Activated effector memory CD4-positive, alpha-beta T cell treated with Interleukin-2 at 50 U/mL for 16 hours (primary cell): ENCODE measurements at regions not wholly inside any gene's neighbourhood (a gene's known extent, or its start where the extent isn't known, plus 50 kb on each side); places are given as distances from the start of the nearest gene placed in this dataset.

ENCODE experiments used
- DNase-seq: peaks from one replicate; pipeline ENCODE4 v3.0.0-alpha.2; 2020

DNA sequence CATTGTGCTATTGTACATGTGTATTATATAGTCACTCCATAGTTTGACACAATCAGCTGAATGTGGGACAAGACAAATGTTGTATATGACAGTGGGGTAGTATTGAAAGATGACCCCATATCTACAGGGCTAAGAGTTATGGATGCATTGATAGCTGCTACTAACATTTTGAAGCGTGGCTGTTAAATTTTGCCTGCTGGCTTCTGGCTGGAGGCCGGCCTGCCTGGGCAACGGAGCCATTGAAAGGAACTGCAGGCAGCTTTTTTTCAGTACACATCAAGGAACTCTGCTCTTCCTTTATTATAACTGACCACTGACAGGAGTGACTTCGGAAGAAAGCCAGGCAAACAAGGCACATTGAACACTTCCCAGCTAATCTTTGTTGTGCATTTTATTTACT lies 76.1 kb upstream of the TMEM33 start:
- DNase-seq = no peak

DNA sequence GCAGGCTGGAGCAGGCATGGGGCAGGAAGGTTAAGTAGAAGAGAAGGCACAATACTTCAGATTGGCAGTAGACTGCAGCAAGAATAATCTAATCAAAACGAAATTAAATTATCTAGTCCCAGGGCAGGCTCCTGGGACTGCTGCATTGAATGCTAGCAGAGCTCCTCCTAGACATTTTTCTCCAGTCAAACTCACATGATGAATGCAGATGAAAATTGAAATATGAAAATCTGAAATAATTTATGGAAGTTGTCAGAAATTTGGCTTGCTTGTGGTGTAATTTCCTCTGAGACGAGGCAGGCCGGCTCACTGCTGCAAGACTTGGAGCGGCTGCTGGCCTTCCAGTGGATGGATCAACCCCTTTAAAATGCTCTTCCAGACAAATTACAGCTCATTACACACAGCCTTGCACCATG lies 78.0 kb upstream of the TMEM33 start:
- no peak for DNase-seq

DNA sequence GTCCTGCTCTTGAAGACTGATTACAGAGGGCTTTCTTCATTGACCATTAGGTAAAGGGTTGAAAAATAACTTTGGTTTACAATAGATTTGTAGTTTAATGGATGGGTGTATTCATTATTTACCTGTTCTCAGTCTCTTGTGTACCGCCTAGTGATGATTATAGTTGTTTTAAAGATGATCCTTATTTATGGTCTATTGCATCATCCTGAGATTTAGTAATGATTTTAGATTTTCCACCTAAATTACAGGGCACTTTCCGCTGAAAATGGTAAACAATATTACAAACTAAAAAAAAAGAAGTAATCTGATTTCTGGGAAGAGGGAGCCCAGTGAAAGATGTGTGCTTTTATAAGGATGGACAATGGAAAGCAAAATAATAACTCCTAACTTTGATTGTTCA lies 78.4 kb upstream of the TMEM33 start:
- no peak for DNase-seq

DNA sequence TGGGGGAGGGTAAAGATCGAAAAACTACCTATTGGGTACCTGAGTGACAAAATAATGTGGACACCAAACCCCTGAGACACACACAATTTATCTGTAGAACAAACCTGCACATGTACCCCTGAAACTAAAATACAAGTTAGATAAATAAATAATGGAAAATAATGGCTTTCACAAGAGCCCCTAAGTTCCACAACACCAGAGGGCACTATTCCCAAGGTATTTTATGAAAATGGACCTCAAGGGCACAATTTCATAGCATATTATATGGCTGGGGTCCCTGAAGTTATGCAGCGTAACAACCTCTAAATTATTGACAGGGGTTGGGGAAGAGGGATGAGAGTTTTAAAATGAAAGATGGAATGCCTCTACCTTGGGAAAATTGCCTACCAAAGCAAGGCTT lies 81.3 kb upstream of the TMEM33 start:
- DNase-seq = no peak

DNA sequence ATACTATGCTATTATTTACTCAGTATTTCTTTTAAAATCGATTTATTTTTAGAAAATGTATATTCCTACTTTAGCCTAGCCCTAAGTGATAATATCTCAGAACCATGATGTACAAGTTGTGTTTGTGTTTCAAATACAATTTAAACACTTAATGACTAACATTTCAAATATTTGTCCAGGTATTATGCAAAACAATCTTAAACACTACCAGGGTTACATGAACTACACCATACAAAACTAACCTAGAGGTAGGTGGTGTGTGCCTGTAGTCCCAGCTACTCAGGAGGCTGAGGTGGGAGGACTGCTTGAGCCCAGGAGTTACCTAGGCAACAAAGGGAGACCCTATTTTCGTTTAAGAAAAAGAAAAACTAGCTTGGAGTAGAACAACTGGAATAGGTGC lies 83.0 kb upstream of the TMEM33 start:
- DNase-seq = no peak

DNA sequence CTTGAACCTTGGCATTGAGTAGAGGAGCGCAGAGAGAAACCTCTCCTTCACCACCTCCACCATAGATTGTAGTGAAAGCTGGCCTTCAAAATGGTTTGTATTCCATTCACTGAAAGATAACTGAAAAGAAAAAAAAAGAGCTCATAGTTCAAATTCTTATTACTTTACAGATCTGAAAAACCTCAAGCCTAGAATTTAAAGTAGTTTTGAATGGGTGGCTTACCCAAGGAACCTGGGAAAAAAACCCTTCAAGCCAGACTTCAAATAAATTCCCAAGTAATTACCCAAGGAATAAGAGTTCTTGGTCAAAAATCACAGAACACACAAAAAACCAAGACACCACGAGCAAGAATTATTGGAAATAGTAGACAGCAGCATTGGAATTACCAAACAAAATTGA lies 83.6 kb upstream of the TMEM33 start:
- no peak for DNase-seq

DNA sequence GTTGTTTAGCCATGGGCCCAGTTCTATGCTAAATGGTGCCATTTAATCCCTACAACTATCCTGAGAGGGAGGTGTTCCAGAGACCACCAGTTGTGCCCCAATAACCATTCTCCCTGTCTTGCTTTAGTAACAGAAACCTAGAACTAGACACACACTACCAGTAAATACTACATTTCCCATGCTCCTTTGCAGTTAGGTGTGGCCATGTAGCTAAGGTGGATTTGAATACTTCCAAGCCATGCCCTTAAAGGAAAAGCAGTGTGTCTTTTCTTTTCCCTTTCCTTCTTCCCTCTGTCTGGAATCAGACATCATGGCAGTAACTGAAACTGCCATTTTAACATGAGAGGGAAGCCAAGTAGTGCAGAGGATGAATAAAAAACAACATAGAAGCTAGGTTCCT lies 90.9 kb upstream of the TMEM33 start:
- no peak for DNase-seq

DNA sequence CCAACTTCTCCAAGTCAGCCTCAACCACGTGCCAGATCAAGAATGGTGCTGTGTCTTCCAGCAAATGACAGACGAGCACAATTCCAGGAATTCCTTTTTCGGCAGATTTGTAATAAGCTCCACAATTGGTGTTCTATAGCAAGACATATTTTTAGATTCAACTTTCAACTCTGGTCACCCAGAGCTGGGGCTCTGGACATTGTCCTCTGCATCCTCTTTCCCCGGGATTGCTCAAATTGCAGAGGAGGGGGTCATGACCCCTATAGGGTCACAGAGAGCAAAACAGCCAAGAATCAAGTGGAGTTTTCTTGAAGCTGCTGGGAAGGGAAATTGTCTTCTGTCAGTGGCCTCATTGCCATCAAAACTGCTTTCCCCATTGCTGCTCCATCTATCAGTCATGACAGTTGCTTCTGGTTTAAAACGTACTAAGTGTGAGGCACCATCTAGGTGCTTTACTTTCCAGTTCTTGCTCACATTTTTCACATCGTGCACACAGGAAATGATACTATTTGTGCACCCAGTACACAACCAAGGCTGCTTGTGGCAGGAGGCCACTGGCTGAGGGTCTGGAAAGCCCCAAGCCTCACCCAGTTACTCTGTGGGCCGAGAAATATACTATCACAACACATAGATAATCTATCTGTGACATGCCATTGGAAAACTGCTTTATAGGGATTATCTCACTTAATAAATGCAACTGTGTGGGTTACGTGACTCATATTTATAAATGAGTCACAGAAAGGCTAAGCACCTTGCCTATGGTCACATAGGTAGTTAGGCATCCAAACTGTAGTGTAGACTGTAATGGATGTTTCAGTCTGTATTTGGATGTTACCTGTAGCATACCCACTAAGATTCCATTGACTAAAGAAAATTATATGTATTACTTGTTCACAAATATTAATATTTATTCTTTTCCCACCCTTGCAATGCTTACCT lies 91.7 kb upstream of the PHOX2B start:
- no peak for DNase-seq

DNA sequence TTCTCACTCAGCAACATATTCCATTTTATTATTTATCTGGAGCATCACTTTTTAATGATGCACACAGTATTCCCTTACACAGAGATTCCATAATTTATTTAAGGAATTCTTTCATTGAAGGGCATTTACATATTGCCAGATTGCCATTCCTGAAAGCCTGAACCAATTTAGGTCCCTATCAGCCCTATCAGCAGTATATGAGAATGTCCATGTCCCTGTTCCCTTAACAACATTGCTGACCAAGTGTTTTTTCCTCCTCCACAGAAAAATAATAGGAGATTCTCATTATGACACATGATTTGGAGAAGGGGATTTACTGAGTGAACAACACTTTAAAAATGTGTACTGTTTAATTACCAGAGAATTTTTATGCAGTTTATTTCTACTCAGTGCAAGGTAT lies 90.1 kb upstream of the PHOX2B start:
- DNase-seq = no peak

DNA sequence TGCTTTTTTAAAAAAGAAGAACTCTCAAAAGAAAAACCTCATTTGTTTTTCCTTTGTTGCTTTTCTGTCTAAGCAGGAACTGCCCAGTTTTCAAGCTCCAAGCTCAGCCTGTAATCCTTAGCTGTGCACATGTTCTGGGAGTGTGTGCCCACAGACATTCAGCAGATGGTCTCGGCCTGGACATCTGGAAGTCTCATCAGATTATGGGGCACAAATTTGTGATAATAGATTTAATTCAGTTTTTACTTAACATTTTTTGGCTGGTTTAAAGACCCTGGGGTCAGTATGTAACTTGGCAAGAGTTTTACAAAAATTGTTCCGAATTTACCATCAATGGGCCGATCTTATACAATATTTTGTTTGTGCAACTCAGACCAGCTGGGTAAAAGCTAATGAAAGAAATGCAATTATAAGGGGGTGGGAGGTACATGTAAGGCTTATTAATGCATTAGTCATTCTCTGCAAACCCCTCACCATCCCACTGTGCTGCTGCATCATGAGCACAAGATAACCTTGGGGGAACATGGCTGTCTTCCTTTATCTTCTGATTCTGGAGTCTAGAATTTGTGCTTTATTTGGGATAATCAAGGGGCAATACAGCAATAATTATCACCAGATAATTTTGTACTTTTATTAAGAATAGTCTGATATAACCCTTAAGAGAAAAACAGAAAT lies 86.9 kb upstream of the PHOX2B start:
- DNase-seq = no peak

DNA sequence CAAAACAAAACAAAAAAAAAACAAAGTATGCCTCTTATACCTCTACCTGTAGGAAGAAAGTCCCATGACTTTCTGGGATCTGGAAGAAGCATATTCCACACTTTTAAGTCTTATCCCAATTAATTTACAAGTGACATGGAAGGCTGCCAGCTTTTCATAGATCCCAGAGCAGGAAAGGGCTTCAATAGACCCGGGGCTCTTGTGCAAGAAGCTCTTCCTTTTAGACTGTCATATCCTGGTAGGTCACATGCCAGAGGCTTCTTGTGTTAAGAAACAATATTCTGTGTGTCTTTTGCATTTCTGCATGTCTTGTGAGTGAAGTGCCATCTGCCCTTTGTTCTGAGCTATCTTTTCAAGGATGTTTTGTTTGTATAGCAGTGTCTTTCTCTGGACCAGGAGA lies 84.4 kb upstream of the PHOX2B start:
- DNase-seq = no peak

DNA sequence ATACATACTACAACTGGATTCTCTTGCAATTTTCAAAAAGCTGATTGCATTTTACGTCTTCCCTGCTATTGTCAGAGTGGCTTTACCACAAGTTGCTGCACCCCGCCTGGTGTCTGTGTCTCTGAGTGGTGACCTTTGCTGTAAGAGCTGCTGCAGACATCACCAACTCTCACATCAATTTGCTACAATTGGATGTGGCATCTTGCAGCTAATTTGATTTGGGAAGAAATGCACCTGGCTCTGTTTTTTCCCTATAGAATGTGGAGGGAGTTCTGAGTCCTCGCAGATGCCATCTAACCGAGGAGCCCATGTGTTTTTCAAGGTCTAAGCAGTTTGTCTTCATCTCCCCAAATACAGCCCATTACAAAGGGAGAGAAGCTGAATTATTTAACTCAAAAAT lies 73.8 kb upstream of the PHOX2B start:
- DNase-seq = no peak

DNA sequence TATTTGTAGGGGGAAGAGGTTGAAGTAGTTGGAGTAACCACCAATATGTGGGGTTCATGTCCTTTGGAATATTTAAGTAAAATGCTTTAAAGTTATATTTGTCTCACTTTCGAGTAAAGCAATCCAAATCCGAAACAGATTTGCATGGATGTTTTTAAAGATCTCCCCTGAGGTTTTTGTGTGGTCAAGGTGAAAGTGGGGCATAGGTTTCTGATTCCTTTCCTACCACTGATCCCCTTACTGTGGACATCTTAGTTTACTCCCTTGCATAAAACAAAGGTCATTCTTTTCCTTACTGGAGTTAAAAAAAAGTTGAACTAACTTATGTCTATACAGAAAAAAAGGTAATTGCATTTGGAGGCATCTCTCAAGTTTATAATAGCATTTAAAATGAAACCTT lies 71.9 kb upstream of the PHOX2B start:
- no peak for DNase-seq

DNA sequence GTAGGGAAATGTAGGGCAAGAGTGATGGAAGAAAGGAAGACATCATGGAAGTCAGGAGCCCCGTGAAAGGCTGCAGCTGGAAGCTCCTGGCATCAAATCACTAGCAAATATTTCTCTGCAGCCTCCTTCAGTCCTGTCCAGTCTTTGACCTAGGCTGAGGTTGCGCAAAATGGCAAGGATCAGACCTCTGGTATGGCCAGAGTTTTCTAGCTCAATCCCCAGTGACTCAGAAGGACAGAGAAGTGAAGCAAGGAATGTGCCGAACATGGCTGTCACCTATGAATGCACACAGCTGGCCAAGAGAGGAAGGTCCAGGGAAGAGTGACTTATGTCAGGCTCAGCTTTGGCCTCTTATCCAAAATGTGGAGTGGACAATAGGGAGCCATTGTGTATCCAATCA lies 71.1 kb upstream of the PHOX2B start:
- DNase-seq = no peak

DNA sequence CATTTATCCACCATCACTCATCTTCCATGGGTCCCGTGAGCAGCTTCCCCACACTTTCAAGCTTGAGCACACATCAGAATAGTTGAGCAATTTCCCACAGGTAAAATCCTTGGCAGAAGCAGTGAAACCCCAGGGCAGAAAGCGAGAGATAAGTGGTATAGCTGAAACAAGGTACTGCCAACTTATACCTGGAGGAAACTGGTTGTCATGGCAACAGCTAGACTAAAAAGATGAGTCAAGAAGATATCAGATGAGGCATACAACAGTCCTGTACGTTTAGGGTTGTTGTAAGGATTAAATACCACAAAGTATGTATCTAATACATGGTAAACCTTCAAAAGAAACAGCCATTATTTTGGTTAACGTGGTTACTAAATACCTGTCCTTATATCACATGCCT lies 66.9 kb upstream of the PHOX2B start:
- DNase-seq = no peak

DNA sequence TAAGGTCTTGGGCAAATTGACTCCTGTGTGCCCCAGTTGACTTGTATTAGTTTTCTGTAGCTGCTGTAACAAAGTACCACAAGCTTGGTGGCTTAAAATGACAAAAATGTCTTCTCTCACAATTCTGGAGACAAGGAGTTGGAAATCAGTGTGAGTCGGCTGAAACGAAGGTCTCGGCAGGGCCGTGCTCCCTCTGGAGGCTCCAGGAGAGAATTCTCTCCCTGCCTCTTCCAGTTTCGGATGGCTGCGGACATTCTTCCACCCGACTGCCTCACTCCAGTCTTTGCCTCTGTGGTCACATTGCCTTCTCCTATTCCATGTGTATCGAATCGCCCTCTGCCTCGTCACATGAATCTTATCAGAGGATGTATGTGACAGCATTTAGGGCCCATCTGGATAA lies 66.0 kb upstream of the PHOX2B start:
- DNase-seq = no peak

DNA sequence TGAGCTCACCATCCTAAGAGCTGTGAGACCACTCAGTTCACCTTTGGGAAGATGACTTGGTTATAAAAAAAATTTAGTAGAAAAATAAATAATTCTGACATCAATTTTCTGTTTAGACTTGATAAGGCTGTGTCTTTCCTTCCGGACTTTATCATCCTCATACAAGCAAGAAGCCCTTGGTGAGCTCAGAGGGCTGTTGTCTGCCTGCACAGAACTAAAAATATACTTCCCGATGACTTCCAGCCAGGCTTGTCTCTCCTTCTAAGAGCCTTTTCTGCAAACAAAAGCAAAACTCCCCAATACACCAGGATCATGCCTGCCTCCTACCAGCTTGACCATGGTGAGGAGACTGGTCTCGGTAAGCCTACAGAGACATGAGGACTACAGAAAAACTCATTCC lies 58.3 kb upstream of the PHOX2B start:
- no peak for DNase-seq

DNA sequence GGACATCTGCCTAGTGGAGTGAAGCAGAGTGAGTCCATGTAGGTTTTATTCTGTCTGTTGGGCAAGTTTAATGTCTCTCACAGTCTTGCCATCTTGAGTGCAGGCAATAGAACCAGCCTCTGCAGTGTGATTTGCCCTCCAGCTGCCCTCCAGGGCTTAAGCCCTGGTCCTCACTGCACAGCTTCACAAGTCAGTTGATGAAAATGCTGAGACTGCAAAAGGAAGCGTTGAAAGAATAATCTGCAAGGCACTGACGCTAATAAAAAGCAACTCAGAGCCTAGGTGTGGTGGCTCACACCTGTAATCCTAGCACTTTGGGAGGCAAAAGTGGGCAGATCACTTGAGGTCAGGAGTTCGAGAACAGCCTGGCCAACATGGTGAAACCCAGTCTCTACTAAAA lies 54.1 kb upstream of the PHOX2B start:
- DNase-seq = no peak

DNA sequence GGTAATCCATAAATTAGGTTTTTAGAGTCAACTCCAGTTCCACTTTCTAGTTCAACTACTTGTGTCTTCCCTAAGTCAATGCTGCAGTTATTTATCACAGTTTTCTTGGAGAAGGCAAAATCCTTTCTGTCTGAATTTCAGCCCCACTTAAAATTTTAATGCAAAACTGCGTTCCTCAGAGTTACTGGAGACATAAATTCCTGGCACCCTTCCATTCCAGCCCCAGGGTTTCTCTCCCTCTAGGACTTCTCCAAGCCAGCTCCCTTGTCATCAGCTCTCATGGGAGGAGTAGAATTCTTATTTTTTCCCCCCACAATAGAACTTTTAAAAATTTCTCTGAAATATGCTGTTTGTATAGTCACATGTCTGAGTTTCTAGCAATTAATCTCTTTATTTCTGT lies 50.6 kb upstream of the PHOX2B start:
- DNase-seq = no peak
